ENCODE measurements at regions not wholly inside any gene's neighbourhood (a gene's known extent, or its start where the extent isn't known, plus 50 kb on each side); places are given as distances from the start of the nearest gene placed in this dataset.
"Not testable (repeated sequence)": the region's sequence is repeated elsewhere in the genome, so short reads cannot be mapped to it uniquely, and the experiment has no call there.

DNA sequence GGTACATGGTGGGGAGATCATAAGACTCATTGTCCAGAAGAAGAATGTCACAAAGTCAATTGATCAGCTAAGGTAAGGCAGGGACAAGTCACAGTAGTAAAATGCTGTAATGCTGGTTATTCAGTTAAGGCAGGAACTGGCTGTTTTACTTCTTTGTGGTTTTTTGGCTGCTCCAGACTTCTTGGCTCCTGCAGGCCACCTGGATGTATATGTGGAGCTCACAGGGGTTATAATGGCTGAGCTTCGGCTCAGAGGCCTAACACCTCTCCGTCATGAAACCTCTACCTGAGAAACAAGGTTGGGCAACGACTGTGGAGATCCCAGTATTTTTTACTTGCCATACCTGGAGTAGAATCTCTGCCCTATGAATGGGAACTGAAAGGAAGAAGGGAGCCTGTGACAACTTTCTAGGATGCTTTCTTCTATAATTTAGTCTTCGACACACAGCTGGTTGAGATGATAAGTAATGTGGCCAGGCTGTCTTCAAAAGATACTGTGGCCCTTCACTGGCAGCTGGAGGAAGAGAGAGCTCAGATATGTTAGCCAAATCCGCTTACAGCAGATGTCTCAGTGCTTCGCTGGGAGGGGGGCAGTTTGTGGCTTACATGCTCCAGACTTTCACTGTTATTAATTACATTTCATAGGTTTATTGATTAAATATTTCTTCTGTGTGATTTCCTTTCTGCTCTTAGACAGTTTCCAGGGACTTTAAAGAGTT lies 887.8 kb downstream of the IGSF11 start:
- no peak overlapping the region for H3K9ac ChIP-seq
- H3K4me1 ChIP-seq, result no peaks in the 10 kb centered on the region
- H3K27ac ChIP-seq, result no peak overlapping the region
- no peaks in the 10 kb centered on the region for H3K36me3 ChIP-seq (ENCODE audit: control insufficient read depth, insufficient read depth, low read length)
- H3K4me2 ChIP-seq (ENCODE audit: low read length), result no peak overlapping the region
- H3K4me3 ChIP-seq (ENCODE audit: low read depth, low read length), result no peak overlapping the region
- H2AFZ ChIP-seq, result no peak overlapping the region
- peaks cover 4% of the 10 kb centered on the region for H3K9me3 ChIP-seq (ENCODE audit: control insufficient read depth, low read length)
- no peaks in the 10 kb centered on the region for H3K27me3 ChIP-seq (ENCODE audit: control insufficient read depth, insufficient read depth, low read length)
- no peak for TF ChIP-seq CTCF (IDR thresholded peaks at IDR 0.05)
- H3K79me2 ChIP-seq, result no peaks in the 10 kb centered on the region

DNA sequence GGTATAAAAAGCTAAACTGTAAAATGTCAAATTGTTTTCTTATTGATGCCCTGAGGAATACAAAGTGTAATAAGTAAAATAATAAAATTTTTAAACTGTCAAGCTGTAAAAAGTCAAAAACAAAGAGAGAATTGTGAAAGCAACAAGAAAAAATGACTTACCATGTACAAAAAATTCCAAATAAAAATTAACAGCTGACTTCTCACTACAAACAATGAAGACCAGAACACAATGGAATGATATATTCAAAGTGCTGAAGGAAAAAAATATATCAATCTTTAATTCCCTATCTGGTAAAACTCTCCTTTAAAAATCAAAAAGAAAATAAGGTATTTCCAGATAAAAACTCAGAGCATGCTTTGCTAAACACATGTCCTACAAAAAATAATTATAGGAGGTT lies 883.5 kb downstream of the IGSF11 start:
- H3K4me3 ChIP-seq (ENCODE audit: low read depth, low read length), result no peak overlapping the region
- H3K9me3 ChIP-seq (ENCODE audit: control insufficient read depth, low read length), result peaks cover 4% of the 10 kb centered on the region
- H3K27ac ChIP-seq, result no peak overlapping the region
- TF ChIP-seq CTCF (IDR thresholded peaks at IDR 0.05), result no peak
- H2AFZ ChIP-seq, result no peak overlapping the region
- no peaks in the 10 kb centered on the region for H3K4me1 ChIP-seq
- no peaks in the 10 kb centered on the region for H3K27me3 ChIP-seq (ENCODE audit: control insufficient read depth, insufficient read depth, low read length)
- no peaks in the 10 kb centered on the region for H3K79me2 ChIP-seq
- no peaks in the 10 kb centered on the region for H3K36me3 ChIP-seq (ENCODE audit: control insufficient read depth, insufficient read depth, low read length)
- no peak overlapping the region for H3K9ac ChIP-seq
- H3K4me2 ChIP-seq (ENCODE audit: low read length), result no peak overlapping the region

GRCh38 chr3:118162627-118163588 lies 871.7 kb downstream of the IGSF11 start:
- not testable (repeated sequence) for H3K27me3 ChIP-seq (ENCODE audit: control insufficient read depth, insufficient read depth, low read length); H3K4me2 ChIP-seq (ENCODE audit: low read length)

GRCh38 chr3:118165413-118165812 lies 869.2 kb downstream of the IGSF11 start:
- Histone ChIP-seq H3K9me3 (ENCODE audit: control insufficient read depth, low read length) (no peaks in the 10 kb centered on the region), H3K27me3 (ENCODE audit: control insufficient read depth, insufficient read depth, low read length) (no peaks in the 10 kb centered on the region), H2AFZ (no peak overlapping the region), H3K27ac (no peak overlapping the region), H3K4me1 (no peaks in the 10 kb centered on the region), H3K4me2 (ENCODE audit: low read length) (no peak overlapping the region), H3K4me3 (ENCODE audit: low read depth, low read length) (no peak overlapping the region), H3K36me3 (ENCODE audit: control insufficient read depth, insufficient read depth, low read length) (no peaks in the 10 kb centered on the region), H3K9ac (no peak overlapping the region), H3K79me2 (no peaks in the 10 kb centered on the region)
- TF ChIP-seq CTCF (IDR thresholded peaks at IDR 0.05), result no peak

More at GRCh38 chr3:118162627-118163588, 871.7 kb downstream of the IGSF11 start:
- not testable (repeated sequence) for H3K4me1 ChIP-seq; H2AFZ ChIP-seq; H3K36me3 ChIP-seq (ENCODE audit: control insufficient read depth, insufficient read depth, low read length); H3K4me3 ChIP-seq (ENCODE audit: low read depth, low read length); H3K27ac ChIP-seq; H3K79me2 ChIP-seq; H3K9ac ChIP-seq; H3K9me3 ChIP-seq (ENCODE audit: control insufficient read depth, low read length)

GRCh38 chr3:118167571-118167970 lies 867.1 kb downstream of the IGSF11 start:
- Histone ChIP-seq H3K36me3 (ENCODE audit: control insufficient read depth, insufficient read depth, low read length) (no peaks in the 10 kb centered on the region), H3K79me2 (no peaks in the 10 kb centered on the region), H3K9me3 (ENCODE audit: control insufficient read depth, low read length) (no peaks in the 10 kb centered on the region), H3K4me2 (ENCODE audit: low read length) (no peak overlapping the region), H3K4me1 (no peaks in the 10 kb centered on the region), H3K27ac (no peak overlapping the region), H2AFZ (no peak overlapping the region), H3K9ac (no peak overlapping the region), H3K4me3 (ENCODE audit: low read depth, low read length) (no peak overlapping the region), H3K27me3 (ENCODE audit: control insufficient read depth, insufficient read depth, low read length) (no peaks in the 10 kb centered on the region)
- no peak for TF ChIP-seq CTCF (IDR thresholded peaks at IDR 0.05)

Measured in parathyroid adenoma (tissue), 2 donors.